22Rv1 (cell line): ENCODE measurements at regions not wholly inside any gene's neighbourhood (a gene's known extent, or its start where the extent isn't known, plus 50 kb on each side); places are given as distances from the start of the nearest gene placed in this dataset.

Experiments used
- ZFX ChIP-seq: fragments of 450-650 bp; IDR thresholded peaks from 2 replicates; pipeline ENCODE4 v1.6.1; 2017; ENCODE audit warnings: antibody characterized with exemption, borderline replicate concordance
- TF ChIP-seq, protein P1 (sequence below): fragments of 450-650 bp; IDR thresholded peaks from 2 replicates; pipeline ENCODE4 v1.5.1; 2017; ENCODE audit warnings: mild to moderate bottlenecking

DNA sequence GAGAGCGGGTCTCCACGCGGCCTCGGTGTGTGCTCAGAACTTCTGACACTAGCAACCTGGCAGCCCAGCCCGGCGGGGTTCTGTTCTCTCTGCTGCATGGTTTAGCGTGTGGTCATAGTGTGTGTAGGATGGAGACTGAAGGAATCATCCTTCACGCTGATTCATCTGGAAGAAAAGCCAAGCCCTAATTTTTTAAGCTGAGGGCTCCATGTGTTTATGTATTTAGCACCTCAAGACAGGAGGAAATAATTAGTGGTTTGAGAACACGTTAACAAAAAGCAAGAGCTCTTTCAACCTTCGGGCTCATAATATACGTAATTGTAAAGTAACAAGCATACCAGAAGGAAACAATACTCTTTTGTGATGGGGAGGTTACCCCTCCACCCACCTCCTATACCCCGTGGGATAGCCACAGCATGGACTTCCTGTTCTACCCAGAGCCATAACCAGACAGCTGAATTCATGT is 504.6 kb upstream of the MKI67 start:
- TF ChIP-seq, protein P1, sequence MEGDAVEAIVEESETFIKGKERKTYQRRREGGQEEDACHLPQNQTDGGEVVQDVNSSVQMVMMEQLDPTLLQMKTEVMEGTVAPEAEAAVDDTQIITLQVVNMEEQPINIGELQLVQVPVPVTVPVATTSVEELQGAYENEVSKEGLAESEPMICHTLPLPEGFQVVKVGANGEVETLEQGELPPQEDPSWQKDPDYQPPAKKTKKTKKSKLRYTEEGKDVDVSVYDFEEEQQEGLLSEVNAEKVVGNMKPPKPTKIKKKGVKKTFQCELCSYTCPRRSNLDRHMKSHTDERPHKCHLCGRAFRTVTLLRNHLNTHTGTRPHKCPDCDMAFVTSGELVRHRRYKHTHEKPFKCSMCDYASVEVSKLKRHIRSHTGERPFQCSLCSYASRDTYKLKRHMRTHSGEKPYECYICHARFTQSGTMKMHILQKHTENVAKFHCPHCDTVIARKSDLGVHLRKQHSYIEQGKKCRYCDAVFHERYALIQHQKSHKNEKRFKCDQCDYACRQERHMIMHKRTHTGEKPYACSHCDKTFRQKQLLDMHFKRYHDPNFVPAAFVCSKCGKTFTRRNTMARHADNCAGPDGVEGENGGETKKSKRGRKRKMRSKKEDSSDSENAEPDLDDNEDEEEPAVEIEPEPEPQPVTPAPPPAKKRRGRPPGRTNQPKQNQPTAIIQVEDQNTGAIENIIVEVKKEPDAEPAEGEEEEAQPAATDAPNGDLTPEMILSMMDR, result no peak
- TF ChIP-seq ZFX, result no peak
